HepG2 (cell line): ENCODE measurements at regions not wholly inside any gene's neighbourhood (a gene's known extent, or its start where the extent isn't known, plus 50 kb on each side); places are given as distances from the start of the nearest gene placed in this dataset.

Source experiments
- ATAC-seq: fragments of 200-7000 bp; cut with Tn5 transposase; 3 replicates; pipeline ENCODE4 v1.9.1; 2020; ENCODE audit warnings: mild to moderate bottlenecking, moderate library complexity
- BruUV-seq: library from RNA; stranded (reverse); fragments of 400-500 nt; replicated peaks from 2 replicates; lab custom pipeline; 2021; lab: Mats Ljungman, UMichigan
- CTCF ChIA-PET: fragments of 300-600 bp; formaldehyde crosslinking; extraction: SDS; loops from one replicate; lab custom pipeline; 2021; ENCODE audit warnings: low total read pairs, inconsistent platforms, low intra/inter-chr PET ratio; lab: Yijun Ruan, JAX
- POLR2A ChIA-PET: fragments of 350-600 bp; sonication (Branson Sonifier 250); formaldehyde crosslinking; loops from one replicate; lab custom pipeline; 2020; ENCODE audit warnings: antibody characterized with exemption, inconsistent platforms; lab: Yijun Ruan, JAX
- DNase-seq: peaks from one replicate; pipeline ENCODE4 v3.0.0-alpha.2; 2015; ENCODE audit warnings: low spot score
- FAIRE-seq: peaks from 3 replicates; lab custom pipeline; 2011; peaks lifted over from hg19 to GRCh38; lab: Jason Lieb, UNC
- H2AFZ ChIP-seq: one replicate; pipeline ENCODE4 v1.6.1; 2011; ENCODE audit warnings: low read length, inconsistent platforms
- H3K27ac ChIP-seq: fragments of 300-600 bp; 3 replicates; pipeline ENCODE4 v1.8.0; 2011; ENCODE audit warnings: mixed run types, mild to moderate bottlenecking, mixed read lengths, low read length, inconsistent platforms; ENCODE audit not compliant: insufficient read depth; ENCODE audit errors: extremely low read length
- H3K27me3 ChIP-seq, 2 experiments: fragments of 200-600 bp in 1 of 2; 2 replicates in 1 of 2; 3 replicates in 1 of 2; pipeline versions ENCODE4 v1.6.0 to v1.8.0; 2011; ENCODE audit warnings: low read length in 2 of 2, mild to moderate bottlenecking in 2 of 2, moderate library complexity in 2 of 2, inconsistent platforms in 1 of 2; ENCODE audit not compliant: insufficient read depth in 2 of 2, control insufficient read depth in 1 of 2
- H3K36me3 ChIP-seq, 2 experiments: fragments of 200-600 bp in 1 of 2; replicated peaks in 1 of 2; 2 replicates in 1 of 2; 3 replicates in 1 of 2; pipeline versions ENCODE4 v1.5.1 to v1.8.0; 2011; ENCODE audit warnings: low read length in 2 of 2, inconsistent platforms in 1 of 2; ENCODE audit not compliant: insufficient read depth in 2 of 2, control insufficient read depth in 1 of 2
- H3K4me1 ChIP-seq: 2 replicates; pipeline ENCODE4 v1.5.1; 2012; ENCODE audit warnings: low read length, inconsistent platforms; ENCODE audit not compliant: insufficient read depth
- H3K4me2 ChIP-seq: 2 replicates; pipeline ENCODE4 v1.6.0; 2011; ENCODE audit warnings: low read depth, low read length, inconsistent platforms
- H3K4me3 ChIP-seq, 3 experiments: fragments of 200-600 bp in 1 of 3; sonication (generic), shearing (Covaris generic) in 1 of 3; replicated peaks in 1 of 3; 2 replicates each; pipeline ENCODE4 v1.5.1; 2011 to 2016; ENCODE audit warnings: low read length in 3 of 3, inconsistent platforms in 2 of 3, low read depth in 2 of 3, mild to moderate bottlenecking in 2 of 3, control low read depth in 1 of 3, mixed read lengths in 1 of 3; ENCODE audit not compliant: insufficient read depth in 1 of 3
- H3K79me2 ChIP-seq: one replicate; pipeline ENCODE4 v1.6.1; 2011; ENCODE audit warnings: low read length, inconsistent platforms; ENCODE audit not compliant: insufficient read depth
- H3K9ac ChIP-seq: 2 replicates; pipeline ENCODE4 v1.6.0; 2011; ENCODE audit warnings: mild to moderate bottlenecking, low read depth, low read length, inconsistent platforms; ENCODE audit not compliant: insufficient read depth
- H3K9me3 ChIP-seq: 2 replicates; pipeline ENCODE4 v1.5.1; 2012; ENCODE audit warnings: mild to moderate bottlenecking, low read length
- H4K20me1 ChIP-seq: 2 replicates; pipeline ENCODE4 v1.6.0; 2011; ENCODE audit warnings: inconsistent platforms, mild to moderate bottlenecking, low read length, moderate library complexity; ENCODE audit not compliant: insufficient read depth
- CCAR2 ChIP-seq: fragments of 200-400 bp; formaldehyde crosslinking; optimal IDR thresholded peaks from 2 replicates; pipeline ENCODE3; 2018; ENCODE audit warnings: low read depth, mild to moderate bottlenecking, low read length, moderate library complexity
- HNRNPL ChIP-seq: fragments of 200-400 bp; formaldehyde crosslinking; IDR thresholded peaks from 2 replicates; pipeline ENCODE4 v1.6.1; 2017; ENCODE audit warnings: mild to moderate bottlenecking, low read depth, low read length
- MLLT10 ChIP-seq: sonication (generic); formaldehyde crosslinking; IDR thresholded peaks from 2 replicates; pipeline ENCODE4 v1.4.0; 2020; ENCODE audit warnings: missing genetic modification reagents
- PPARG ChIP-seq: conservative IDR thresholded peaks from 2 replicates; pipeline ENCODE4 v1.6.1; 2016; ENCODE audit warnings: missing biosample characterization, missing genetic modification reagents
- TAF1 ChIP-seq: sonication (generic); formaldehyde crosslinking; IDR thresholded peaks from 2 replicates; pipeline ENCODE4 v1.4.0; 2020; ENCODE audit warnings: missing genetic modification reagents
- ZFP1 ChIP-seq: IDR thresholded peaks from 2 replicates; pipeline ENCODE4 v1.6.1; 2016
- ZNF782 ChIP-seq: sonication (generic); formaldehyde crosslinking; IDR thresholded peaks from 2 replicates; pipeline ENCODE4 v1.4.0; 2020; ENCODE audit warnings: missing genetic modification reagents, mild to moderate bottlenecking, borderline replicate concordance
- WGBS: methylation state at CpG from one replicate; pipeline ENCODE4 v1.1.6; 2017; ENCODE audit warnings: low lambda C conversion rate; 5-methylcytosine and 5-hydroxymethylcytosine counted together
- in situ Hi-C: cut with HindIII; loops from 2 replicates; pipeline ENCODE4 v1.10.0; 2017; ENCODE audit warnings: low pct_unique_long_range_greater_than_20kb; ENCODE audit not compliant: extremely low pct_ligation_motif_present
- intact Hi-C: fragments of 100-400 bp; cut with micrococcal nuclease; formaldehyde crosslinking; loops from one replicate; pipeline ENCODE4 v1.10.0; 2022; ENCODE audit not compliant: unreplicated experiment
- TF ChIP-seq, protein P1 (sequence below): IDR thresholded peaks from 2 replicates; pipeline ENCODE4 v1.6.1; 2016; ENCODE audit warnings: missing compliant biosample characterization, missing genetic modification reagents, borderline replicate concordance
- TF ChIP-seq, protein P2 (sequence below), 2 experiments: fragments of 450-650 bp in 1 of 2; sonication (generic) in 1 of 2; formaldehyde crosslinking; IDR thresholded peaks; 2 replicates each; pipeline versions ENCODE4 v1.5.0 to v1.8.0; 2020 to 2022; ENCODE audit warnings: mild to moderate bottlenecking in 1 of 2, missing genetic modification reagents in 1 of 2

DNA sequence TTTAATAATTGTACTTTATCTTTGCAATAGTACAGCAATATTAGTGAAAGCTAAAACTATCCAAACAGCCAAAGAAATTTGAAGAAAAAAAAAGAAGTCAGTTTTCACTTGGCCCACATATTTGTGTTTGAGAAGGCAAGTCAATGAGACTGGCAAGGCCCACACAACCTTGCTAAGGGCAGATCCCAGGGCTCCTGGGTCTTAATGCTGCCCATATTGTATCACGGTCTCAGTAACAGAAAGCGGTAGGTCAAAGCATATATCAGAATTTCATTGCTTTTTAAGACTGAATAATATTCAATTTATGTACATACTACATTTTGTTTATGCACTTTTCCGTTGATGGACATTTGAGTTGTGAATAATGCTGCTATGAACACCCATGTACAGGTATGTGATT lies 262.0 kb upstream of the TOPAZ1 start (continued):
- TF ChIP-seq ZNF782 (CRISPR knock-in tag) (no peak), ZFP1 (CRISPR knock-in tag) (no peak)

DNA sequence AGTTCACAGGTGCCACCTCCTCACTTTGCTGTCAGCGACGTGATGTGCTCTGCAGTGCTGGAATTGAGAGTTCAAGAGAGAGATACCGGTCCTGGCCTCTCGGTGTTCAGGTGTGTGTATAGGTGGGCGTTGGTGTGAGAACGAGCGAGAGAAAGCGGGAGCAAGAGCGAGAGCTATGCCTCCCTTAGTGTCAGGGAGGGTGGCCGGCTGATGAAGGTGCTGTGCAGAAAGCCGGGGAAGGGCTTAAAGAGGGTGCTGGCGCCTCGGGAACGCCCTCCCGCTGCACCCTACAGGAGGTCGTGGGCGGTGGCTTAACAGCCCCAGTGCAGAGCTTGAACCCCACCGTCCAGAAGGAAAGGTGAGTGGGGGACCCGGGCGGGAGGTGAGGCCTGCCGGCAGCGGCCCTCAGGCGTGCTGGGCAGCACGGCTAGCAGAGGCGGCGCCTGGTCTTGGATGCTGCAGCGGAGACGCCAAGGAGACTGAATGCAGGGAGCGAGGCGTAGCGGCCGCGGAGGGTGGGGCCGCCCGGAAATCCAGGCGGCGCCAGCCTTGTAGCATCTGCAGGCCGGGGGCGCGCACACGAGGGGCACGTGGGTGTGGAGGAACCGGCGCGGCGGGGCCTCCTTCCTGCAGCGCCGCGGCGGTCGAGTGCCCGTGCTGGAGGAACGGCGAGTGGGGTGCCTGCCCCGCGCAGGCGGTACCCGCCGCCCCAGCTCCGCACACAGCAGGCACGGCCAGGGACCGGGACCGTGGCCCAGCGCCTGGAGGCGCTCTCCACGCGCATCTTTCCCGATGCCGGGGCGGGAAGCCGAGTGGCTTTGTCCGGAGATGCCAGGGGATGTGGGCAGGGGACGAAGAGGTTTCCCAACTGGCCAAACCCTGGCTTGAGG lies 246.8 kb upstream of the TOPAZ1 start:
- Histone ChIP-seq H3K27me3 (peaks cover 2 to 52% of the 10 kb centered on the region in 2 experiments; a peak in 4 of 5 replicates), H3K27ac (no peak overlapping the region), H3K79me2 (no peaks in the 10 kb centered on the region), H3K4me3 (no peak overlapping the region), H3K9ac (no peak overlapping the region), H3K4me1 (no peaks in the 10 kb centered on the region), H4K20me1 (no peaks in the 10 kb centered on the region), H2AFZ (no peak overlapping the region), H3K9me3 (no peaks in the 10 kb centered on the region), H3K36me3 (no peaks in the 10 kb centered on the region), H3K4me2 (no peak overlapping the region)
- FAIRE-seq (no peak), ATAC-seq (no peak; the same call in 2 of the 3 replicates), DNase-seq (no peak)
- no TSS peak for BruUV-seq
- in situ Hi-C loops, result no loop called here
- CTCF ChIA-PET, result no interaction called here
- TF ChIP-seq CCAR2 (no peak), ZNF782 (CRISPR knock-in tag) (no peak), MLLT10 (no peak), HNRNPL (no peak), PPARG (CRISPR knock-in tag) (no peak), TAF1 (CRISPR knock-in tag) (no peak)
- TF ChIP-seq, protein P1, sequence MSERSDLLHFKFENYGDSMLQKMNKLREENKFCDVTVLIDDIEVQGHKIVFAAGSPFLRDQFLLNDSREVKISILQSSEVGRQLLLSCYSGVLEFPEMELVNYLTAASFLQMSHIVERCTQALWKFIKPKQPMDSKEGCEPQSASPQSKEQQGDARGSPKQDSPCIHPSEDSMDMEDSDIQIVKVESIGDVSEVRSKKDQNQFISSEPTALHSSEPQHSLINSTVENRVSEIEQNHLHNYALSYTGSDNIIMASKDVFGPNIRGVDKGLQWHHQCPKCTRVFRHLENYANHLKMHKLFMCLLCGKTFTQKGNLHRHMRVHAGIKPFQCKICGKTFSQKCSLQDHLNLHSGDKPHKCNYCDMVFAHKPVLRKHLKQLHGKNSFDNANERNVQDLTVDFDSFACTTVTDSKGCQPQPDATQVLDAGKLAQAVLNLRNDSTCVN (CRISPR knock-in tag), result no peak
- TF ChIP-seq, protein P2, sequence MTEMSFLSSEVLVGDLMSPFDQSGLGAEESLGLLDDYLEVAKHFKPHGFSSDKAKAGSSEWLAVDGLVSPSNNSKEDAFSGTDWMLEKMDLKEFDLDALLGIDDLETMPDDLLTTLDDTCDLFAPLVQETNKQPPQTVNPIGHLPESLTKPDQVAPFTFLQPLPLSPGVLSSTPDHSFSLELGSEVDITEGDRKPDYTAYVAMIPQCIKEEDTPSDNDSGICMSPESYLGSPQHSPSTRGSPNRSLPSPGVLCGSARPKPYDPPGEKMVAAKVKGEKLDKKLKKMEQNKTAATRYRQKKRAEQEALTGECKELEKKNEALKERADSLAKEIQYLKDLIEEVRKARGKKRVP (CRISPR knock-in tag; IDR thresholded peaks at IDR 0.05), result no peak
- WGBS, result 35% methylated on average over 34 of the region's 73 CpGs
- POLR2A ChIA-PET, result no interaction called here
- intact Hi-C loops, result no loop called here
